ENCODE measurements at regions not wholly inside any gene's neighbourhood (a gene's known extent, or its start where the extent isn't known, plus 50 kb on each side); places are given as distances from the start of the nearest gene placed in this dataset.

- Histone ChIP-seq H3K27me3 (ENCODE audit: control insufficient read depth, insufficient read depth, low read length) (peaks cover 13% of the 10 kb centered on the region), H3K4me3 (ENCODE audit: low read length) (no peak overlapping the region), H3K9me3 (replicated peaks; ENCODE audit: low read length) (no peaks in the 10 kb centered on the region), H3K36me3 (ENCODE audit: insufficient read depth, low read length) (no peaks in the 10 kb centered on the region), H3K4me2 (ENCODE audit: low read length) (peak overlapping the region; percentile 37), H3K4me1 (ENCODE audit: control insufficient read depth, insufficient read depth, low read length) (no peaks in the 10 kb centered on the region), H3K9ac (ENCODE audit: low read depth, low read length) (no peak overlapping the region)
Measured at GRCh38 chr10:34933676-34934075, 118.6 kb upstream of the PARD3 start.

DNA sequence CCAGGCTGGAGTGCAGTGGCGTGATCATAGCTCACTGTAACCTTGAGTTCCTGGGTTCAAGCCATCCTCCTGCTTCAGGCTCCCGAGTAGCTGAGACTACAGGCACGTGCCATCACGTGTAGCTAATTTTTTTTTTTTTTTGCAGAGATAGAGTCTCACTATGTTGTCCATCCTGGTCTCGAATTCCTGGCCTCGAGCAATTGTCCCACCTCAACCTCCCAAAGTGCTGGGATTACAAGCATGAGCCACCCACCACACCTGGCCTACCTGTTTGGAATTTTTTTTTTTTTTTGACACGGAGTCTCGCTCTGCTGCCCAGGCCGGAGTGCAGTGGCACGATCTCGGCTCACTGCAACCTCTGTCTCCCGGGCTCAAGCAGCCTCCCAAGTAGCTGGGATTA is 117.1 kb upstream of the PARD3 start:
- Histone ChIP-seq H3K4me1 (ENCODE audit: control insufficient read depth, insufficient read depth, low read length) (no peaks in the 10 kb centered on the region), H3K36me3 (ENCODE audit: insufficient read depth, low read length) (no peaks in the 10 kb centered on the region), H3K9ac (ENCODE audit: low read depth, low read length) (no peak overlapping the region), H3K9me3 (replicated peaks; ENCODE audit: low read length) (no peaks in the 10 kb centered on the region), H3K4me3 (ENCODE audit: low read length) (no peak overlapping the region), H3K4me2 (ENCODE audit: low read length) (no peak overlapping the region), H3K27me3 (ENCODE audit: control insufficient read depth, insufficient read depth, low read length) (peaks cover 13% of the 10 kb centered on the region)

GRCh38 chr10:34931216-34931615 is 116.1 kb upstream of the PARD3 start:
- H3K4me2 ChIP-seq (ENCODE audit: low read length) = no peak overlapping the region
- no peak overlapping the region for H3K4me3 ChIP-seq (ENCODE audit: low read length)
- no peaks in the 10 kb centered on the region for H3K36me3 ChIP-seq (ENCODE audit: insufficient read depth, low read length)
- H3K9me3 ChIP-seq (replicated peaks; ENCODE audit: low read length) = no peaks in the 10 kb centered on the region
- H3K27me3 ChIP-seq (ENCODE audit: control insufficient read depth, insufficient read depth, low read length) = peaks cover 13% of the 10 kb centered on the region
- no peaks in the 10 kb centered on the region for H3K4me1 ChIP-seq (ENCODE audit: control insufficient read depth, insufficient read depth, low read length)
- H3K9ac ChIP-seq (ENCODE audit: low read depth, low read length) = no peak overlapping the region

DNA sequence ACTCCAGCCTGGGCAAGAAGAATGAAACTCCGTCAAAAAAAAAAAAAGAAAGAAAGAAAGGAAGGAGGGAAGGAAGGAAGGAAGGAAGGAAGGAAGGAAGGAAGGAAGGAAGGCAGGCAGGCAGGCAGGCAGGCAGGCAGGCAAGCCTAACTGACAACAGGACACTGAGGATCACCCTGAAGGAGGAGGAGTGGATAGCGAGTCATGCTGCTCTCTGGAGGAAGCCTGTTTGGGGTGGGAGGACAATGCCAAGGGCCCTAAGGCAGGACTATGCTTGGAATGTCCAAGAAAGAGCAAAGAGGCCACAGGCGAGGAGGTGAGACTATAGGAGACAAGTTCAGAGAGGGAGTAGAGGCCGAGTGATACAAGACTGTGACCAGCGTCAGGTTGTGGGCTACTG is 107.0 kb upstream of the PARD3 start:
- Histone ChIP-seq H3K4me1 (ENCODE audit: control insufficient read depth, insufficient read depth, low read length) (peaks cover 10% of the 10 kb centered on the region), H3K36me3 (ENCODE audit: insufficient read depth, low read length) (no peaks in the 10 kb centered on the region), H3K4me3 (ENCODE audit: low read length) (no peak overlapping the region), H3K9me3 (replicated peaks; ENCODE audit: low read length) (no peaks in the 10 kb centered on the region), H3K27me3 (ENCODE audit: control insufficient read depth, insufficient read depth, low read length) (peaks cover 23% of the 10 kb centered on the region), H3K4me2 (ENCODE audit: low read length) (no peak overlapping the region), H3K9ac (ENCODE audit: low read depth, low read length) (no peak overlapping the region)

DNA sequence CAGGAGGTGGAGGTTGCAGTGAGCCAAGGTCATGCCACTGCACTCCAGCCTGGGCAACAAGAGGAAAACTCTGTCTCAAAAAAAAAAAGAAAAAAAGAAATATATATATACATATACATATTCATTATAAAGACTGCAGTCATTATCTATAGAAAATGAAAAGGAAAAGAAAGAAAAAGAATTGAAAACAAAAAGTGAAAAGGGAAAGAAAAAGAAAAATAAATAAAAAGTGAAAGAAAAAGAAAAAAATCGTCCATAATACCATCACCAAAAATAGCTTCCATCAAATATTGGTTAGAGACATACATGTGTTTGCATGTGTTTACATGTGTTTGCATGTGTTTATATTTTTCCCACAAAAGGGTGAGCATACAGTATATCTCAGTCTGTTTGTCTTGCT is 105.5 kb upstream of the PARD3 start:
- no peak overlapping the region for H3K9ac ChIP-seq (ENCODE audit: low read depth, low read length)
- no peaks in the 10 kb centered on the region for H3K36me3 ChIP-seq (ENCODE audit: insufficient read depth, low read length)
- peaks cover 23% of the 10 kb centered on the region for H3K27me3 ChIP-seq (ENCODE audit: control insufficient read depth, insufficient read depth, low read length)
- peaks cover 10% of the 10 kb centered on the region for H3K4me1 ChIP-seq (ENCODE audit: control insufficient read depth, insufficient read depth, low read length)
- no peak overlapping the region for H3K4me3 ChIP-seq (ENCODE audit: low read length)
- no peak overlapping the region for H3K4me2 ChIP-seq (ENCODE audit: low read length)
- H3K9me3 ChIP-seq (replicated peaks; ENCODE audit: low read length) = no peaks in the 10 kb centered on the region

DNA sequence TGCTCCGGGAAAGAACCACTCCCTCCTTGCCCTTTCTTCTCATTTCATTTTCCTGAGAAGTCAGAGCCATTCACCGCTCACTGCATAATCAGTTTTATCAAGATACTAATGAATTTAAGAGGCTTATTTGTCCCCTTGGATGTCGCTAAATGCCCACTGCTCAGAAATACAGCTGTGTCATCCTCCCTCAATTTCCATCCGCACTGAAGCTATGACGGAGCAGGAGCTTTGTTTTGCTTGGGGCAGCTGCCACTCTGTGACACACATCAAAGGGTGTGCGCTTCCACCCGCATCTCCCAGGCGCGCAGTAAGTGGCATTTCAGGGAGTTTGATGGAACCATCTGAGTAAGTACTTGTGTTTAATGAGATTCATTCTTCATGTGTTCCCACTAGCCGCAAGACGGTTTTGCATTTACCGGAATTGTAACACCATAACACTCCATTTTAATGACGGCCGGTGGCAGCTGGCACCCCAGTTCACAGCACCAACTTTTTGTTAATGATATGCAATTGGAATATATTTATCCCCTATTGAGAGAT is 103.8 kb upstream of the PARD3 start:
- peak overlapping the region; percentile 26 for H3K4me3 ChIP-seq (ENCODE audit: low read length)
- H3K4me2 ChIP-seq (ENCODE audit: low read length) = peak overlapping the region; percentile 50
- peaks cover 10% of the 10 kb centered on the region for H3K4me1 ChIP-seq (ENCODE audit: control insufficient read depth, insufficient read depth, low read length)
- no peaks in the 10 kb centered on the region for H3K36me3 ChIP-seq (ENCODE audit: insufficient read depth, low read length)
- H3K9ac ChIP-seq (ENCODE audit: low read depth, low read length) = no peak overlapping the region
- no peaks in the 10 kb centered on the region for H3K9me3 ChIP-seq (replicated peaks; ENCODE audit: low read length)
- peaks cover 23% of the 10 kb centered on the region for H3K27me3 ChIP-seq (ENCODE audit: control insufficient read depth, insufficient read depth, low read length)

DNA sequence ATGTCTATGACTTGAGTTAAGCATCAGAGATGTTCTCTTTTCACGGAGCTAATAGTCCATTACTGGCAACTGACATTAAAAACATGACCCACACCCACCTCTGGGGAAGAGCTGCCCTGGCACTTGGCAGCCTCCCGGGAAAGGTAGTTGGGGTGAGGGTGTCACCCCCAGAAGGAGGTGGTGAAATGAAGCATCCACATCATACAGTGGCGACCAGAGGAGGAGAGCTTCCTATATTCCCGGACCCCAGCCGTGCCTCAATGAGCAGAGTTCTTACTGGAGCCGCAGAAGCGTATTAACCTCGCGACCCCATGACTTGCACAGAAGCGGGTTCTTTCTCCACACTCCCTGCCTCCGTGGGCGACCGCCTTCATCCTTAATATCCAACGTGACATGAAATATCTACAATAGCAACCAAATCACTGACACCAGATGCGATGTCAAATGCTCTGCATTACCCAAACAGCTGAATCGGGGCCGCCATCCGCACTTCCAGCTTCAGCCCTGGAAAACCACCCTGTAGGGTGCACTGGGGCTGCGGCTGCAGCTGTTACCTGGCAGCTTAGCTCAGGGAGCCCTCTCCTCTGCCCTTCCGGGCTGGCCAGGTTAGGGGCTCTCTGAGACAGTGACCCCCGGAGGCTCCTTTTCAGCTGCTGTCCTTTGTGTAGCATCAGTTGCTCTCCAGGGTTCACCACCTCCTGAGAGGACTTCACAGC is 103.1 kb upstream of the PARD3 start:
- Histone ChIP-seq H3K9ac (ENCODE audit: low read depth, low read length) (no peak overlapping the region), H3K4me2 (ENCODE audit: low read length) (peak overlapping the region; percentile 50), H3K27me3 (ENCODE audit: control insufficient read depth, insufficient read depth, low read length) (peaks cover 23% of the 10 kb centered on the region), H3K9me3 (replicated peaks; ENCODE audit: low read length) (no peaks in the 10 kb centered on the region), H3K36me3 (ENCODE audit: insufficient read depth, low read length) (no peaks in the 10 kb centered on the region), H3K4me3 (ENCODE audit: low read length) (peak overlapping the region; percentile 26), H3K4me1 (ENCODE audit: control insufficient read depth, insufficient read depth, low read length) (peaks cover 10% of the 10 kb centered on the region)

- H3K4me2 ChIP-seq (ENCODE audit: low read length) = no peak overlapping the region
- peaks cover 10% of the 10 kb centered on the region for H3K4me1 ChIP-seq (ENCODE audit: control insufficient read depth, insufficient read depth, low read length)
- no peaks in the 10 kb centered on the region for H3K36me3 ChIP-seq (ENCODE audit: insufficient read depth, low read length)
- no peaks in the 10 kb centered on the region for H3K9me3 ChIP-seq (replicated peaks; ENCODE audit: low read length)
- H3K27me3 ChIP-seq (ENCODE audit: control insufficient read depth, insufficient read depth, low read length) = peaks cover 23% of the 10 kb centered on the region
- H3K9ac ChIP-seq (ENCODE audit: low read depth, low read length) = no peak overlapping the region
- no peak overlapping the region for H3K4me3 ChIP-seq (ENCODE audit: low read length)
Measured at GRCh38 chr10:34916314-34916713, 101.2 kb upstream of the PARD3 start.

DNA sequence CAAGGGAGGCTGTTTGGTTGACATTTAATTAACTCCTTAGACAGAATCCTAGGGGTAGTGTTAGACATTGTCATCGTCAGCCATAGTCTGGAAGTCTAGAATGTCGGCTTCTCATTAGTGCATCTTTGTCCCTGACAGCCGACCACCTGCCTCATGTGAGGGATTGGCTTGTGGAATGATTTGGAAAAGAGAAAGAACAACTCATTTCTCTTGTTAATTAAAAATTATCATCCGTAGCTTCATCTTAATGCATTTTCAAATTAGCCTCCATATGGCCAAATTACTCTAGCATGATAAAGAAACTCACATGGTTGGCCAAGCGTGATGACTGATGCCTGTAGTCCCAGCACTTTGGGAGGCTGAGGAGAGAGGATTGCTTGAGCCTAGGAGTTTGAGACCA is 97.7 kb upstream of the PARD3 start:
- peaks cover 1% of the 10 kb centered on the region for H3K27me3 ChIP-seq (ENCODE audit: control insufficient read depth, insufficient read depth, low read length)

DNA sequence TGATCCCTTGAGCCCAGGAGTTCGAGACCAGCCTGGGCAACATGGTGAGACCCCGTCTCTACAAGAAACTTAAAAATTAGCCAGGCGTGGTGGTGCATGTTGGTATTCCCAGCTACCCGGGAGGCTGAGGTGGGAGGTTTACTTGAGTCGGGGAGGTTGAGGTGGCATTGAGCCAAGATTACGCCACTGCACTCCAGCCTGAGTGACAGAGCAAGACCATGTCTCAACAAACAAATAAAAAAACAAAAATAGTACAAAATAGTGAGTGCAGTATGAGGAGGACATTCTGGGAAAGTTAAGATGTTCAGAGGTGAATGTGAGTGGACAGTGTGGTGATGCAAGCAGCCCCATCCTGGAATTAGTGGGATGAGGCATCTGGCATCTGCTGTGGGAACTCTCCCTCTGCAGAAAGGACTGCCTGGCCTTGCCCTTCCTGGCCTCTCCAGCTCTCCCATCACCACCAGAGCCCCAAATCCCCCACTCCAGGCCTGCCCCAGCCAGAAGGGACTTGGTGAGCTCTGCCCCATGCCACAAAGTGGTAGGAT is 96.6 kb upstream of the PARD3 start:
- no peaks in the 10 kb centered on the region for H3K9me3 ChIP-seq (replicated peaks; ENCODE audit: low read length)
- no peaks in the 10 kb centered on the region for H3K27me3 ChIP-seq (ENCODE audit: control insufficient read depth, insufficient read depth, low read length)
- H3K36me3 ChIP-seq (ENCODE audit: insufficient read depth, low read length) = no peaks in the 10 kb centered on the region
- H3K4me3 ChIP-seq (ENCODE audit: low read length) = no peak overlapping the region
- no peak overlapping the region for H3K4me2 ChIP-seq (ENCODE audit: low read length)
- H3K4me1 ChIP-seq (ENCODE audit: control insufficient read depth, insufficient read depth, low read length) = peaks cover 16% of the 10 kb centered on the region
- no peak overlapping the region for H3K9ac ChIP-seq (ENCODE audit: low read depth, low read length)

More for the DNA sequence above, 97.7 kb upstream of the PARD3 start:
- Histone ChIP-seq H3K4me3 (ENCODE audit: low read length) (no peak overlapping the region), H3K4me2 (ENCODE audit: low read length) (no peak overlapping the region), H3K9me3 (replicated peaks; ENCODE audit: low read length) (no peaks in the 10 kb centered on the region), H3K36me3 (ENCODE audit: insufficient read depth, low read length) (no peaks in the 10 kb centered on the region), H3K9ac (ENCODE audit: low read depth, low read length) (no peak overlapping the region), H3K4me1 (ENCODE audit: control insufficient read depth, insufficient read depth, low read length) (peaks cover 14% of the 10 kb centered on the region)

- H3K36me3 ChIP-seq (ENCODE audit: insufficient read depth, low read length) = no peaks in the 10 kb centered on the region
- no peaks in the 10 kb centered on the region for H3K27me3 ChIP-seq (ENCODE audit: control insufficient read depth, insufficient read depth, low read length)
- H3K4me1 ChIP-seq (ENCODE audit: control insufficient read depth, insufficient read depth, low read length) = peaks cover 21% of the 10 kb centered on the region
- H3K4me2 ChIP-seq (ENCODE audit: low read length) = peak overlapping the region; percentile 51
- H3K9ac ChIP-seq (ENCODE audit: low read depth, low read length) = no peak overlapping the region
- no peaks in the 10 kb centered on the region for H3K9me3 ChIP-seq (replicated peaks; ENCODE audit: low read length)
- no peak overlapping the region for H3K4me3 ChIP-seq (ENCODE audit: low read length)
Measured at GRCh38 chr10:34908481-34908880, 93.4 kb upstream of the PARD3 start.
